IMR-90 (cell line): ENCODE measurements at regions not wholly inside any gene's neighbourhood (a gene's known extent, or its start where the extent isn't known, plus 50 kb on each side); places are given as distances from the start of the nearest gene placed in this dataset.

Source experiments
- ATAC-seq: fragments of 200-7000 bp; cut with Tn5 transposase; 2 replicates; pipeline ENCODE4 v1.9.1; 2020; ENCODE audit warnings: low read depth, mild to moderate bottlenecking, moderate library complexity
- BruUV-seq: library from RNA; stranded (reverse); fragments of 400-500 nt; replicated peaks from 2 replicates; lab custom pipeline; 2021; lab: Mats Ljungman, UMichigan
- CTCF ChIA-PET: fragments of 300-600 bp; formaldehyde crosslinking; extraction: SDS; loops from one replicate; lab custom pipeline; 2021; ENCODE audit warnings: antibody characterized with exemption; lab: Yijun Ruan, JAX
- POLR2A ChIA-PET: fragments of 300-600 bp; sonication (Branson Sonifier 250); formaldehyde crosslinking; loops from one replicate; lab custom pipeline; 2022; ENCODE audit warnings: antibody characterized with exemption; ENCODE audit not compliant: unreplicated experiment; lab: Charles Lee
- DNase-seq: peaks from one replicate; pipeline ENCODE4 v3.0.0; 2013
- H2AFZ ChIP-seq: replicated peaks from 2 replicates; pipeline ENCODE3; 2013; ENCODE audit warnings: low read length, mild to moderate bottlenecking; ENCODE audit not compliant: poor library complexity
- H2AK5ac ChIP-seq: 2 replicates; pipeline ENCODE4 v1.6.1; 2013; ENCODE audit warnings: low read depth, low read length, inconsistent platforms
- H2AK9ac ChIP-seq: replicated peaks from 2 replicates; pipeline ENCODE3; 2013; ENCODE audit warnings: mild to moderate bottlenecking, low read depth, low read length, moderate library complexity; ENCODE audit not compliant: poor library complexity
- H2BK120ac ChIP-seq: 2 replicates; pipeline ENCODE4 v1.6.1; 2013; ENCODE audit warnings: low read depth, low read length, inconsistent platforms
- H2BK15ac ChIP-seq: 3 replicates; pipeline ENCODE4 v1.6.1; 2013; ENCODE audit warnings: low read depth, low read length, inconsistent platforms
- H2BK20ac ChIP-seq: 2 replicates; pipeline ENCODE4 v1.6.1; 2013; ENCODE audit warnings: low read depth, mild to moderate bottlenecking, inconsistent platforms, low read length, moderate library complexity
- H2BK5ac ChIP-seq: 2 replicates; pipeline ENCODE4 v1.6.1; 2013; ENCODE audit warnings: mild to moderate bottlenecking, low read depth, low read length, inconsistent platforms; ENCODE audit not compliant: poor library complexity, severe bottlenecking
- H3K14ac ChIP-seq: replicated peaks from 2 replicates; pipeline ENCODE4 v1.6.1; 2013; ENCODE audit warnings: low read depth, low read length, inconsistent platforms
- H3K18ac ChIP-seq: 2 replicates; pipeline ENCODE4 v1.6.1; 2013; ENCODE audit warnings: low read depth, low read length, control low read depth
- H3K23ac ChIP-seq: 2 replicates; pipeline ENCODE4 v1.6.1; 2013; ENCODE audit warnings: low read depth, low read length, inconsistent platforms
- H3K27ac ChIP-seq: 2 replicates; pipeline ENCODE4 v1.5.1; 2013; ENCODE audit warnings: mild to moderate bottlenecking, control low read depth, low read length; ENCODE audit not compliant: insufficient read depth
- H3K27me3 ChIP-seq: 2 replicates; pipeline ENCODE4 v1.6.1; 2013; ENCODE audit warnings: low read length; ENCODE audit not compliant: control insufficient read depth, insufficient read depth
- H3K36me3 ChIP-seq: 2 replicates; pipeline ENCODE4 v1.6.1; 2013; ENCODE audit warnings: low read length, mixed read lengths; ENCODE audit not compliant: control insufficient read depth, insufficient read depth
- H3K4ac ChIP-seq: 2 replicates; pipeline ENCODE4 v1.6.1; 2013; ENCODE audit warnings: low read depth, low read length, inconsistent platforms
- H3K4me1 ChIP-seq: 2 replicates; pipeline ENCODE4 v1.6.1; 2013; ENCODE audit warnings: low read length, mixed read lengths; ENCODE audit not compliant: control insufficient read depth, insufficient read depth
- H3K4me2 ChIP-seq: 2 replicates; pipeline ENCODE4 v1.6.1; 2013; ENCODE audit warnings: low read depth, mild to moderate bottlenecking, control low read depth, low read length, moderate library complexity
- H3K4me3 ChIP-seq: 2 replicates; pipeline ENCODE4 v1.5.1; 2013; ENCODE audit warnings: low read depth, mild to moderate bottlenecking, control low read depth, low read length, moderate library complexity; ENCODE audit not compliant: insufficient read depth
- H3K56ac ChIP-seq: 2 replicates; pipeline ENCODE4 v1.6.1; 2013; ENCODE audit warnings: low read length, inconsistent platforms; ENCODE audit not compliant: insufficient read depth; ENCODE audit errors: extremely low read depth
- H3K79me1 ChIP-seq, 2 experiments: 2 replicates each; pipeline ENCODE4 v1.6.1; 2013; ENCODE audit warnings: low read length in 2 of 2, inconsistent platforms in 1 of 2, low read depth in 1 of 2
- H3K9ac ChIP-seq: 2 replicates; pipeline ENCODE4 v1.6.1; 2013; ENCODE audit warnings: low read depth, low read length, control low read depth
- H3K9me1 ChIP-seq: 2 replicates; pipeline ENCODE4 v1.6.1; 2013; ENCODE audit warnings: low read length, inconsistent platforms; ENCODE audit not compliant: insufficient read depth
- H3K9me3 ChIP-seq: 2 replicates; pipeline ENCODE4 v1.6.1; 2013; ENCODE audit warnings: low read length; ENCODE audit not compliant: control insufficient read depth, insufficient read depth
- H4K20me1 ChIP-seq: 2 replicates; pipeline ENCODE4 v1.6.1; 2013; ENCODE audit warnings: low read length, inconsistent platforms; ENCODE audit not compliant: insufficient read depth
- H4K5ac ChIP-seq: 2 replicates; pipeline ENCODE4 v1.6.1; 2013; ENCODE audit warnings: mild to moderate bottlenecking, low read depth, low read length, control low read depth
- H4K8ac ChIP-seq, 2 experiments: 2 replicates each; pipeline ENCODE4 v1.6.1; 2013; ENCODE audit warnings: low read depth in 2 of 2, low read length in 2 of 2, control low read depth in 1 of 2, inconsistent platforms in 1 of 2
- H4K91ac ChIP-seq: 2 replicates; pipeline ENCODE4 v1.6.1; 2013; ENCODE audit warnings: low read depth, low read length, inconsistent platforms; ENCODE audit not compliant: insufficient read depth
- BHLHE40 ChIP-seq: fragments of 150-350 bp; IDR thresholded peaks from 2 replicates; pipeline ENCODE4 v1.6.1; 2016; ENCODE audit warnings: mild to moderate bottlenecking, low read depth, low read length
- MAFK ChIP-seq: IDR thresholded peaks from 2 replicates; pipeline ENCODE4 v1.6.1; 2012; ENCODE audit warnings: low read depth, low read length, improper control_type of control experiment
- MXI1 ChIP-seq: IDR thresholded peaks from 2 replicates; pipeline ENCODE4 v1.6.1; 2012; ENCODE audit warnings: low read depth, mild to moderate bottlenecking, low read length, moderate library complexity, borderline replicate concordance
- POLR2A ChIP-seq: IDR thresholded peaks from 2 replicates; pipeline ENCODE4 v1.6.1; 2012; ENCODE audit warnings: mild to moderate bottlenecking, low read depth, low read length
- RAD21 ChIP-seq: IDR thresholded peaks from 2 replicates; pipeline ENCODE4 v1.6.1; 2012; ENCODE audit warnings: low read length, improper control_type of control experiment
- RCOR1 ChIP-seq: IDR thresholded peaks from 2 replicates; pipeline ENCODE4 v1.6.1; 2012; ENCODE audit warnings: mild to moderate bottlenecking, low read length, improper control_type of control experiment; ENCODE audit not compliant: insufficient replicate concordance
- SMC3 ChIP-seq: fragments of 150-350 bp; IDR thresholded peaks from 2 replicates; pipeline ENCODE4 v1.6.1; 2016; ENCODE audit warnings: low read depth, mild to moderate bottlenecking, antibody characterized with exemption, low read length, moderate library complexity
- WGBS, 2 experiments: methylation state at CpG; one replicate each; pipeline versions ENCODE4 v1.1.5 to v1.1.7; 2013; ENCODE audit warnings: missing lambda C conversion rate in 2 of 2; ENCODE audit not compliant: insufficient read length in 1 of 2; ENCODE audit errors: extremely low coverage in 2 of 2; 5-methylcytosine and 5-hydroxymethylcytosine counted together
- dilution Hi-C: fragments of 300-500 bp; cut with HindIII; formaldehyde crosslinking; loops from one replicate; pipeline ENCODE4 v1.14.3; 2018; ENCODE audit warnings: low sequenced_read_pairs; ENCODE audit not compliant: unreplicated experiment
- in situ Hi-C: fragments of 300-500 bp; cut with MboI; formaldehyde crosslinking; loops from 3 replicates; pipeline ENCODE4 v1.14.3; 2019; ENCODE audit warnings: low sequenced_read_pairs, inconsistent platforms, mixed read lengths
- intact Hi-C: fragments of 100-400 bp; cut with micrococcal nuclease; formaldehyde crosslinking; loops from 2 replicates; pipeline ENCODE4 v1.10.0; 2022

GRCh38 chr3:35065891-35066290 lies 573.4 kb upstream of the ARPP21 start:
- Histone ChIP-seq H2BK15ac (no peak overlapping the region), H3K9me3 (peaks cover 6% of the 10 kb centered on the region), H4K5ac (no peak overlapping the region), H3K27ac (no peak overlapping the region), H3K4ac (no peak overlapping the region), H3K18ac (no peak overlapping the region), H4K8ac (no peak overlapping the region), H2BK20ac (no peak overlapping the region), H3K14ac (no peak overlapping the region), H4K20me1 (no peaks in the 10 kb centered on the region), H2AFZ (no peak overlapping the region), H3K56ac (no peak overlapping the region), H2BK5ac (no peak overlapping the region), H4K91ac (no peak overlapping the region), H3K9me1 (no peaks in the 10 kb centered on the region), H3K9ac (no peak overlapping the region), H3K4me2 (no peak overlapping the region), H3K4me3 (no peak overlapping the region), H3K36me3 (no peaks in the 10 kb centered on the region), H2AK5ac (no peak overlapping the region), H3K23ac (no peak overlapping the region), H2BK120ac (no peak overlapping the region), H3K79me1 (no peaks in the 10 kb centered on the region), H2AK9ac (no peak overlapping the region), H3K4me1 (no peaks in the 10 kb centered on the region), H3K27me3 (no peaks in the 10 kb centered on the region)
- no CpG with 5 or more reads among the region's 1 CpG for WGBS, 2 experiments
- in situ Hi-C loops, result no loop called here
- POLR2A ChIA-PET, result no interaction called here
- no peak for ATAC-seq
- intact Hi-C loops, result no loop called here
- CTCF ChIA-PET, result no interaction called here
- TF ChIP-seq POLR2A, result no peak
- no peak for TF ChIP-seq MXI1
- TF ChIP-seq SMC3, result no peak
- no peak for TF ChIP-seq MAFK
- no peak for TF ChIP-seq RAD21
- TF ChIP-seq BHLHE40, result no peak
- no peak for TF ChIP-seq RCOR1
- dilution Hi-C loops, result no loop called here
- no TSS peak for BruUV-seq
- no peak for DNase-seq
